BJ (cell line): ENCODE measurements at regions not wholly inside any gene's neighbourhood (a gene's known extent, or its start where the extent isn't known, plus 50 kb on each side); places are given as distances from the start of the nearest gene placed in this dataset.

ENCODE experiments used
- CTCF ChIA-PET: fragments of 350-600 bp; formaldehyde crosslinking; extraction: SDS; loops from one replicate; lab custom pipeline; 2021; ENCODE audit warnings: antibody characterized with exemption, inconsistent platforms; lab: Yijun Ruan, JAX
- POLR2A ChIA-PET: fragments of 300-600 bp; sonication (Branson Sonifier 250); formaldehyde crosslinking; extraction: SDS; loops from one replicate; lab custom pipeline; 2021; ENCODE audit warnings: antibody characterized with exemption; lab: Charles Lee
- DNase-seq: peaks from one replicate; pipeline ENCODE4 v3.0.0-alpha.2; 2011; ENCODE audit warnings: low read depth
- H3K27me3 ChIP-seq: 2 replicates; pipeline ENCODE4 v1.6.0; 2011; ENCODE audit warnings: low read length; ENCODE audit not compliant: control insufficient read depth, insufficient read depth
- H3K36me3 ChIP-seq: 2 replicates; pipeline ENCODE4 v1.5.1; 2011; ENCODE audit warnings: low read length; ENCODE audit not compliant: control insufficient read depth, insufficient read depth
- H3K4me3 ChIP-seq: 2 replicates; pipeline ENCODE4 v1.5.1; 2011; ENCODE audit warnings: low read depth, mild to moderate bottlenecking, control low read depth, low read length
- TF ChIP-seq, protein P1 (sequence below): IDR thresholded peaks from 2 replicates; pipeline ENCODE4 v1.5.1; 2011; ENCODE audit warnings: low read depth, mild to moderate bottlenecking, control low read depth, inconsistent platforms, low read length, moderate library complexity; ENCODE audit not compliant: insufficient read depth

DNA sequence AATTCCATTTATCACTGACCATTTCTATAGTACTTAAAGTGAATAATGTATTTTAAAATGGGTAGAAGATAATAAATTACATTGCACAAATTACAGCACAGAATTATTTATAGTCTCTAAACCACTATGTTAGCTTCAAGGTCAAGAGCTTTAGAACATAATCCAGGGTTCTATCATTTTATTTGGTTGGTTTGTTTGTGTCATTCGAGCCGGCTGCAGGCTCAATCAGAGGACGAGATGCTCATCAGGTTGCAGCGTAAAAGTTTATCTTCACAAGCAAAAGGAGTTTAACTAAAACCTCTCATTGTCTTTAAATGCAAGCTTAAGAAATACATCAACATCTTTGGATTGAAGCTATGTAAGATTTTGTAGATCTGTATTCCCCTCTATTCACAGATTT lies 523.8 kb downstream of the EFNA5 start:
- Histone ChIP-seq H3K4me3 (no peak overlapping the region), H3K27me3 (no peaks in the 10 kb centered on the region), H3K36me3 (no peaks in the 10 kb centered on the region)
- TF ChIP-seq, protein P1, sequence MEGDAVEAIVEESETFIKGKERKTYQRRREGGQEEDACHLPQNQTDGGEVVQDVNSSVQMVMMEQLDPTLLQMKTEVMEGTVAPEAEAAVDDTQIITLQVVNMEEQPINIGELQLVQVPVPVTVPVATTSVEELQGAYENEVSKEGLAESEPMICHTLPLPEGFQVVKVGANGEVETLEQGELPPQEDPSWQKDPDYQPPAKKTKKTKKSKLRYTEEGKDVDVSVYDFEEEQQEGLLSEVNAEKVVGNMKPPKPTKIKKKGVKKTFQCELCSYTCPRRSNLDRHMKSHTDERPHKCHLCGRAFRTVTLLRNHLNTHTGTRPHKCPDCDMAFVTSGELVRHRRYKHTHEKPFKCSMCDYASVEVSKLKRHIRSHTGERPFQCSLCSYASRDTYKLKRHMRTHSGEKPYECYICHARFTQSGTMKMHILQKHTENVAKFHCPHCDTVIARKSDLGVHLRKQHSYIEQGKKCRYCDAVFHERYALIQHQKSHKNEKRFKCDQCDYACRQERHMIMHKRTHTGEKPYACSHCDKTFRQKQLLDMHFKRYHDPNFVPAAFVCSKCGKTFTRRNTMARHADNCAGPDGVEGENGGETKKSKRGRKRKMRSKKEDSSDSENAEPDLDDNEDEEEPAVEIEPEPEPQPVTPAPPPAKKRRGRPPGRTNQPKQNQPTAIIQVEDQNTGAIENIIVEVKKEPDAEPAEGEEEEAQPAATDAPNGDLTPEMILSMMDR, result no peak
- ChIA-PET POLR2A (no interaction called here), CTCF (no interaction called here)
- no peak for DNase-seq

- CTCF ChIA-PET, result no interaction called here
- TF ChIP-seq, protein P1, result no peak
- DNase-seq, result no peak
- Histone ChIP-seq H3K4me3 (no peak overlapping the region), H3K27me3 (no peaks in the 10 kb centered on the region), H3K36me3 (no peaks in the 10 kb centered on the region)
- POLR2A ChIA-PET, result no interaction called here
Observed at GRCh38 chr5:107135391-107135790, 535.3 kb downstream of the EFNA5 start.

DNA sequence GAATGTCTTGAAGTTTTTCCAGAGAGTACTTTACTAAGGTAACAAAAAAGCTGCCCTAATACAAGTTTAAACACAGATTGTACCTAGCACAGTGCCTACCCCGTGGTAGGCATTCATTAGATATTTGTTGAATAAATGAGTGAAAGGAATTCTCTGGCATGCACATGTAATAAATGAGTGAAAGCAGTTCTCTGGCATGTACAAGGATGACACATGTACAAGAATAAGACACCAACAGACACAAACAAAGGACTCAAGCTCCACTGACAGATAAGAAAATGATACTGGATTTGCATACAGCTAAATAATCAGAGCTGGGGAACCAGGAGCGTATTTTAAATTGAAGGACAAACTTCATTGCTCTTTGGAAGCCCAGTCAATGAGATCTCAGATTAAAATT lies 535.8 kb downstream of the EFNA5 start:
- TF ChIP-seq, protein P1, result no peak
- Histone ChIP-seq H3K4me3 (no peak overlapping the region), H3K36me3 (no peaks in the 10 kb centered on the region), H3K27me3 (no peaks in the 10 kb centered on the region)
- DNase-seq, result no peak
- ChIA-PET CTCF (no interaction called here), POLR2A (no interaction called here)

DNA sequence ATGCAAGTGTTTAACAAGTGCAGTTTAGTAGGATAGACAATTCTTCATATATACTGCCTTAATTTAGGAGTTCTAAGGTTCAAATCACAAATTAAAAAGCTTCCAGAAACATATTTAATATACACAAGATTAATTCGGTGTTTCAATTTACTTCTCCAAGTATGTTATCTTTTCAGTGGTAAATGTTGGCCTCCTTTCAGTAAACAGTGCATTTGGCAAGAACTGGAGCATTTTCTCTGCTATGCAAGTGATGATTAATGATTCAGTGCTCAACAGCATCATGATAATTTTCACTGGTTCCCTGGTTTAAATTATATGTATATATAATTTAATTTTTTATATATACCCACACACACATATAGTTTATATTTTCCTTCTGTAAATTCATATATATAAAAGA lies 541.7 kb downstream of the EFNA5 start:
- H3K27me3 ChIP-seq, result no peaks in the 10 kb centered on the region

DNA sequence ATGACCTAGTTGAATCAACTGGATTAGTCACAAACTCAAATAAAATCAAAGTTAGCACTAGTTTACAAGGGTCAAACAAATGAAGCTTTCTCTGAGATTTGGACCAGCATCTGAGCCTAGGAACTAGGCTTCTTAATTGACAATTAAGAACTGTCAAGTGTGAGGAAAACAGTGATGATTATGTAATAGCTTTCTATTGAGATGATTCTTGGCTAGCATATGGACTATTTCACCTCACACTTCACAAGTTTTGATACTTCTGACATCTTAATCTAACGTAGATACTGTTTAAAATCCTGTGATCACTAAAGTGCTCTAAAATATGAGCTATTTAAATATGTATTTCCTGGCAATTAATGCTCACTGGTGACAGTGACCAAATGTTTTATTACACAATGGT lies 542.9 kb downstream of the EFNA5 start:
- ChIA-PET POLR2A (no interaction called here), CTCF (no interaction called here)
- TF ChIP-seq, protein P1, result no peak
- Histone ChIP-seq H3K27me3 (no peaks in the 10 kb centered on the region), H3K4me3 (no peak overlapping the region), H3K36me3 (no peaks in the 10 kb centered on the region)
- no peak for DNase-seq

More for the DNA sequence above, 541.7 kb downstream of the EFNA5 start:
- DNase-seq, result no peak
- ChIA-PET POLR2A (no interaction called here), CTCF (no interaction called here)
- Histone ChIP-seq H3K4me3 (no peak overlapping the region), H3K36me3 (no peaks in the 10 kb centered on the region)
- TF ChIP-seq, protein P1, result no peak
